MM.1S (cell line): ENCODE measurements at regions not wholly inside any gene's neighbourhood (a gene's known extent, or its start where the extent isn't known, plus 50 kb on each side); places are given as distances from the start of the nearest gene placed in this dataset.

Experiments
- DNase-seq: peaks from one replicate; pipeline ENCODE4 v3.0.0-alpha.2; 2015
- H2AFZ ChIP-seq: fragments of 300-600 bp; sonication (generic); 2 replicates; pipeline ENCODE4 v1.6.0; 2016; ENCODE audit warnings: antibody characterized with exemption, low read length
- H3F3A ChIP-seq: fragments of 300-600 bp; sonication (generic); 2 replicates; pipeline ENCODE4 v1.6.1; 2016; ENCODE audit warnings: mild to moderate bottlenecking, antibody characterized with exemption, low read length, moderate library complexity, mixed read lengths; ENCODE audit not compliant: insufficient read depth
- H3K27ac ChIP-seq: fragments of 300-600 bp; sonication (generic); 2 replicates; pipeline ENCODE4 v1.5.1; 2016; ENCODE audit warnings: mild to moderate bottlenecking, low read length
- H3K27me3 ChIP-seq: fragments of 300-600 bp; sonication (generic); replicated peaks from 2 replicates; pipeline ENCODE4 v1.6.0; 2016; ENCODE audit warnings: low read length; ENCODE audit not compliant: insufficient read depth
- H3K36me3 ChIP-seq: fragments of 300-600 bp; sonication (generic); replicated peaks from 2 replicates; pipeline ENCODE4 v1.6.1; 2016; ENCODE audit warnings: mild to moderate bottlenecking, low read length, mixed read lengths; ENCODE audit not compliant: insufficient read depth
- H3K4me1 ChIP-seq: fragments of 300-600 bp; sonication (generic); 2 replicates; pipeline ENCODE4 v1.6.1; 2016; ENCODE audit warnings: low read length, mixed read lengths
- H3K4me2 ChIP-seq: fragments of 300-600 bp; sonication (generic); 2 replicates; pipeline ENCODE4 v1.6.0; 2016; ENCODE audit warnings: low read depth, low read length
- H3K4me3 ChIP-seq: fragments of 300-600 bp; sonication (generic); 2 replicates; pipeline ENCODE4 v1.5.1; 2016; ENCODE audit warnings: low read length, mixed read lengths
- H3K79me2 ChIP-seq: fragments of 300-600 bp; sonication (generic); 2 replicates; pipeline ENCODE4 v1.6.1; 2016; ENCODE audit warnings: mixed run types, low read length, mixed read lengths
- H3K9ac ChIP-seq: fragments of 300-600 bp; sonication (generic); 2 replicates; pipeline ENCODE4 v1.6.1; 2016; ENCODE audit warnings: low read length, mixed read lengths
- H3K9me2 ChIP-seq: fragments of 300-600 bp; sonication (generic); replicated peaks from 2 replicates; pipeline ENCODE4 v1.6.1; 2016; ENCODE audit warnings: mild to moderate bottlenecking, low read length, mixed read lengths; ENCODE audit not compliant: insufficient read depth
- H3K9me3 ChIP-seq: fragments of 300-600 bp; sonication (generic); replicated peaks from 2 replicates; pipeline ENCODE4 v1.6.1; 2016; ENCODE audit warnings: mild to moderate bottlenecking, low read length, mixed read lengths; ENCODE audit not compliant: insufficient read depth
- H4K20me1 ChIP-seq: fragments of 300-600 bp; sonication (generic); 2 replicates; pipeline ENCODE4 v1.6.1; 2016; ENCODE audit warnings: mild to moderate bottlenecking, low read length, moderate library complexity, mixed read lengths; ENCODE audit not compliant: insufficient read depth
- EZH2 ChIP-seq: fragments of 300-600 bp; sonication (generic); optimal IDR thresholded peaks from 2 replicates; pipeline ENCODE3; 2017; ENCODE audit warnings: low read depth, mild to moderate bottlenecking, antibody characterized with exemption, low read length, mixed read lengths
- EZH2phosphoT487 ChIP-seq: fragments of 300-600 bp; sonication (generic); IDR thresholded peaks from 2 replicates; pipeline ENCODE4 v1.6.1; 2018; ENCODE audit warnings: antibody characterized with exemption, low read length
- TF ChIP-seq, protein P1 (sequence below): fragments of 300-600 bp; sonication (generic); IDR thresholded peaks from 2 replicates; pipeline ENCODE4 v1.5.1; 2016; ENCODE audit warnings: antibody characterized with exemption, low read length, mixed read lengths

DNA sequence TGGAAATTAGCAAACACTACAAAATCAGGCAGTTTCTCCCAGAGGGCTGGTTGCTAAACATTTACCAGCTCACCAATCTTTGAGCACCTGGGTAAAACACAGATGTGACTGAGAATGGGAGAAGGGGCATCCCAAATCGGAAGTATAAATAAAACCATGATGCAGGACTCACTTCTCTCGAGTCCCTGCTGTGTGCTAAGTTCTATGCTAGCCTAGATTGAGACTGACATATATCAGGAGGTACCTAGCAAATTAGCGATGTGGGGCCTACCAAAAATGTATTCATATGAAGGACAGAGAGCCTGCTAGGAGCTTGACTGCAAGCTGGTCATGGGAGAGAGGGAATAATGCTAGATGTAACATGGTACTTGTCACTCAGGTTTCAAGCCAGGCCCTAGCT lies 171.9 kb upstream of the PGRMC2 start:
- H3K27me3 ChIP-seq, result no peaks in the 10 kb centered on the region
- no peaks in the 10 kb centered on the region for H3F3A ChIP-seq
- no peak overlapping the region for H3K4me2 ChIP-seq
- H3K36me3 ChIP-seq, result no peaks in the 10 kb centered on the region
- no peak overlapping the region for H2AFZ ChIP-seq
- H4K20me1 ChIP-seq, result no peaks in the 10 kb centered on the region
- no peak overlapping the region for H3K4me3 ChIP-seq
- H3K9me2 ChIP-seq, result no peaks in the 10 kb centered on the region
- no peak for DNase-seq
- TF ChIP-seq EZH2phosphoT487, result no peak
- TF ChIP-seq, protein P1, sequence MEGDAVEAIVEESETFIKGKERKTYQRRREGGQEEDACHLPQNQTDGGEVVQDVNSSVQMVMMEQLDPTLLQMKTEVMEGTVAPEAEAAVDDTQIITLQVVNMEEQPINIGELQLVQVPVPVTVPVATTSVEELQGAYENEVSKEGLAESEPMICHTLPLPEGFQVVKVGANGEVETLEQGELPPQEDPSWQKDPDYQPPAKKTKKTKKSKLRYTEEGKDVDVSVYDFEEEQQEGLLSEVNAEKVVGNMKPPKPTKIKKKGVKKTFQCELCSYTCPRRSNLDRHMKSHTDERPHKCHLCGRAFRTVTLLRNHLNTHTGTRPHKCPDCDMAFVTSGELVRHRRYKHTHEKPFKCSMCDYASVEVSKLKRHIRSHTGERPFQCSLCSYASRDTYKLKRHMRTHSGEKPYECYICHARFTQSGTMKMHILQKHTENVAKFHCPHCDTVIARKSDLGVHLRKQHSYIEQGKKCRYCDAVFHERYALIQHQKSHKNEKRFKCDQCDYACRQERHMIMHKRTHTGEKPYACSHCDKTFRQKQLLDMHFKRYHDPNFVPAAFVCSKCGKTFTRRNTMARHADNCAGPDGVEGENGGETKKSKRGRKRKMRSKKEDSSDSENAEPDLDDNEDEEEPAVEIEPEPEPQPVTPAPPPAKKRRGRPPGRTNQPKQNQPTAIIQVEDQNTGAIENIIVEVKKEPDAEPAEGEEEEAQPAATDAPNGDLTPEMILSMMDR, result no peak
- TF ChIP-seq EZH2, result no peak
- H3K79me2 ChIP-seq, result no peaks in the 10 kb centered on the region
- H3K9ac ChIP-seq, result no peak overlapping the region
- no peaks in the 10 kb centered on the region for H3K4me1 ChIP-seq
- H3K9me3 ChIP-seq, result no peaks in the 10 kb centered on the region
- no peak overlapping the region for H3K27ac ChIP-seq

DNA sequence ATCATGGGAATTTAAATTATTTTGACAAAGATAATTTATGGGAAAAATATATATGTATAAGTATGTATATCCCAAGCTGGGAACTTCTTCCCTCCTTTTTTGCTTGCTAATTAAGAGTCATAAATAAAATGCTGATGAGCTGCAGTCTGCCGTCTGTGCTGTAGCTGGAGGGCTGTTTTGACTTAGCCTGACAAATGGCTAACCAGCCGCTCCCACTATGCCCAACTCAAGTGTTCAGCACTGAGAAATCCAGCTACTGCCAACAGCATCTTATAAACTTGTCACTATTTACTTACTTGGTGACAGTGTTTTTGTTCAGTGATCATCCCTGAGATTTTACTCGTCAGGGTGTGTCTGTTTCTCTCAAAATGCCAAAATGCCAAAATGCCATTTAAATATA lies 171.2 kb upstream of the PGRMC2 start:
- Histone ChIP-seq H3F3A (no peaks in the 10 kb centered on the region), H3K36me3 (no peaks in the 10 kb centered on the region), H3K4me1 (no peaks in the 10 kb centered on the region), H3K79me2 (no peaks in the 10 kb centered on the region), H3K9me2 (no peaks in the 10 kb centered on the region), H3K27me3 (no peaks in the 10 kb centered on the region), H3K27ac (no peak overlapping the region), H3K9ac (no peak overlapping the region), H3K9me3 (no peaks in the 10 kb centered on the region), H4K20me1 (no peaks in the 10 kb centered on the region), H2AFZ (no peak overlapping the region), H3K4me2 (no peak overlapping the region), H3K4me3 (no peak overlapping the region)
- TF ChIP-seq EZH2phosphoT487 (no peak), EZH2 (no peak)
- TF ChIP-seq, protein P1, result no peak
- DNase-seq, result no peak

DNA sequence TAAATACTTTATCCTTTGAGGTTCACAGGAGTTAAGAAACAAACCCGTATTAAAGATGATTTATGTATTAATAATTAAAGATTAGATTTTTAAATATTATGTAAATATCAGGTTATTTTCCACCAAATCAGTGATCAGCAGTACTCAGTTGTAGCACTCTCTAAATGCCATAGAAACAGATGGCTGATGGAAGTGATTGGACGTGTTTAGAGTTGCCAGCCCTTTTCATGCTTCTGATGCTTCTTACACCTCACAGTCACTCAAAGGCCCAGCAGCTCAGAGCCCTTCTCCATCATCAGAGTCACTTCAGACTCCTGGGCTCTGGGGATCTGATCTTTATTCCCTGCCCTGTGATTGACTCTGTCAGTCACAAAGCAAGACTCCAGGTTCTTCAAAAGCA lies 170.1 kb upstream of the PGRMC2 start:
- TF ChIP-seq EZH2phosphoT487 (no peak), EZH2 (no peak)
- TF ChIP-seq, protein P1, result no peak
- H3K79me2 ChIP-seq, result no peaks in the 10 kb centered on the region
- H3K4me2 ChIP-seq, result no peak overlapping the region

DNA sequence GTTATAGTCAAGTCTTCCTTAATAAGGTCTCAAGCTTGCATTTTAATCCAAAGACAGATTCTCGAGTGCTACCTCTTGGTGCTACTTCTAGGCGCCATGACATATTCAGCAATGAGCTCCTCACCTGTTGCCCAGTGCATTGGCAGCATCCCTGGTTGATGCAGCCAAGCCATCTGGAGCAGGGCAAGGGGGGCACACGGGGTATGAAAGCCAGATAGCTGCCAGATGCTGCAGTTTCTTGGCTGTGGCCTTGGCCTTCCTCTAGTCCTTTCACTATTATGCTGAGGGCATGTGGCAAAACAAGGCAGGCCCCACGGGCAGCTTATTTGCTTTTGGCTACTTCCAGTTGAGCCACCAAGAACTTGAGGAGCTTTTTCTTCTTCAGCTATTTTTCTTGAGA lies 168.6 kb upstream of the PGRMC2 start:
- no peaks in the 10 kb centered on the region for H3K79me2 ChIP-seq
- no peaks in the 10 kb centered on the region for H3K4me1 ChIP-seq
- H3K9me2 ChIP-seq, result no peaks in the 10 kb centered on the region
- H3K27ac ChIP-seq, result no peak overlapping the region
- no peaks in the 10 kb centered on the region for H3K36me3 ChIP-seq
- H3K4me2 ChIP-seq, result no peak overlapping the region
- H4K20me1 ChIP-seq, result no peaks in the 10 kb centered on the region
- H2AFZ ChIP-seq, result no peak overlapping the region
- no peaks in the 10 kb centered on the region for H3K27me3 ChIP-seq
- H3K4me3 ChIP-seq, result no peak overlapping the region
- no peak for DNase-seq
- no peaks in the 10 kb centered on the region for H3F3A ChIP-seq
- no peak overlapping the region for H3K9ac ChIP-seq
- no peaks in the 10 kb centered on the region for H3K9me3 ChIP-seq
- TF ChIP-seq, protein P1, result no peak
- TF ChIP-seq EZH2phosphoT487 (no peak), EZH2 (no peak)

More for the DNA sequence above, 170.1 kb upstream of the PGRMC2 start:
- Histone ChIP-seq H3K36me3 (no peaks in the 10 kb centered on the region), H3K9me2 (no peaks in the 10 kb centered on the region), H3K4me1 (no peaks in the 10 kb centered on the region), H3K27ac (no peak overlapping the region), H3F3A (no peaks in the 10 kb centered on the region), H3K9me3 (no peaks in the 10 kb centered on the region), H3K27me3 (no peaks in the 10 kb centered on the region), H3K9ac (no peak overlapping the region), H3K4me3 (no peak overlapping the region), H2AFZ (no peak overlapping the region), H4K20me1 (no peaks in the 10 kb centered on the region)
- DNase-seq, result no peak
